H1 (cell line): ENCODE measurements at regions not wholly inside any gene's neighbourhood (a gene's known extent, or its start where the extent isn't known, plus 50 kb on each side); places are given as distances from the start of the nearest gene placed in this dataset.
A peak's percentile ranks its signal among the peaks of the same experiment; 100 is the strongest.

ENCODE experiments used
- CTCF ChIA-PET: fragments of 300-600 bp; sonication (Branson Sonifier 250); formaldehyde crosslinking; loops from one replicate; lab custom pipeline; 2021; ENCODE audit not compliant: partially characterized antibody; lab: Charles Lee
- POLR2A ChIA-PET: fragments of 300-600 bp; sonication (Branson Sonifier 250); formaldehyde crosslinking; loops from one replicate; lab custom pipeline; 2021; ENCODE audit warnings: inconsistent platforms; ENCODE audit not compliant: partially characterized antibody; lab: Charles Lee
- DNase-seq, 2 experiments: peaks; one replicate each; pipeline versions ENCODE4 v3.0.0 to v3.0.0-alpha.2; 2010 to 2022; ENCODE audit warnings: low spot score in 2 of 2, low read depth in 1 of 2, mixed read lengths in 1 of 2
- FAIRE-seq: peaks from 2 replicates; lab custom pipeline; 2011; peaks lifted over from hg19 to GRCh38; lab: Jason Lieb, UNC
- H2AFZ ChIP-seq: 2 replicates; pipeline ENCODE4 v1.8.1; 2012; ENCODE audit warnings: low read length, inconsistent platforms
- H2AK5ac ChIP-seq: 2 replicates; pipeline ENCODE4 v1.6.1; 2013; ENCODE audit warnings: low read depth, low read length
- H2BK120ac ChIP-seq: replicated peaks from 2 replicates; pipeline ENCODE3; 2013; ENCODE audit warnings: low read depth, low read length, inconsistent platforms
- H2BK12ac ChIP-seq: 2 replicates; pipeline ENCODE4 v1.6.1; 2013; ENCODE audit warnings: low read depth, low read length
- H2BK15ac ChIP-seq: 2 replicates; pipeline ENCODE4 v1.6.1; 2013; ENCODE audit warnings: low read length
- H2BK20ac ChIP-seq: 2 replicates; pipeline ENCODE4 v1.6.1; 2013; ENCODE audit warnings: low read length
- H2BK5ac ChIP-seq: 2 replicates; pipeline ENCODE4 v1.6.1; 2013; ENCODE audit warnings: low read depth, low read length
- H3K14ac ChIP-seq: 2 replicates; pipeline ENCODE4 v1.6.1; 2013; ENCODE audit warnings: inconsistent platforms; ENCODE audit not compliant: insufficient read length
- H3K18ac ChIP-seq: 2 replicates; pipeline ENCODE4 v1.6.1; 2013; ENCODE audit warnings: low read length; ENCODE audit errors: extremely low read depth
- H3K23ac ChIP-seq: 2 replicates; pipeline ENCODE4 v1.6.1; 2013; ENCODE audit warnings: inconsistent platforms; ENCODE audit not compliant: insufficient read length
- H3K23me2 ChIP-seq: 2 replicates; pipeline ENCODE4 v1.6.1; 2013; ENCODE audit warnings: low read depth, low read length
- H3K27ac ChIP-seq: 2 replicates; pipeline ENCODE4 v1.6.1; 2011; ENCODE audit warnings: low read depth, low read length, inconsistent platforms
- H3K27me3 ChIP-seq, 4 experiments: replicated peaks in 1 of 4; 1 replicate in 1 of 4; 2 replicates in 3 of 4; pipeline versions ENCODE4 v1.6.1 to v1.8.1; 2011 to 2013; ENCODE audit warnings: low read length in 3 of 4, mild to moderate bottlenecking in 3 of 4, inconsistent platforms in 2 of 4, mixed read lengths in 2 of 4, moderate library complexity in 1 of 4; ENCODE audit not compliant: control insufficient read depth in 3 of 4, insufficient read depth in 3 of 4; ENCODE audit errors: extremely low read depth in 1 of 4
- H3K36me3 ChIP-seq, 4 experiments: 2 replicates each; pipeline versions ENCODE4 v1.6.1 to v1.8.1; 2011 to 2013; ENCODE audit warnings: mild to moderate bottlenecking in 4 of 4, low read length in 3 of 4, moderate library complexity in 2 of 4, control low read depth in 1 of 4, inconsistent platforms in 1 of 4; ENCODE audit not compliant: insufficient read depth in 4 of 4, control insufficient read depth in 2 of 4
- H3K4ac ChIP-seq: replicated peaks from 2 replicates; pipeline ENCODE3; 2013; ENCODE audit warnings: low read length, low read depth, mixed read lengths, inconsistent platforms; ENCODE audit not compliant: insufficient read length
- H3K4me1 ChIP-seq, 4 experiments: replicated peaks in 1 of 4; 1 replicate in 1 of 4; 2 replicates in 3 of 4; pipeline versions ENCODE4 v1.6.1 to v1.8.1; 2011 to 2013; ENCODE audit warnings: low read length in 3 of 4, inconsistent platforms in 2 of 4, mixed read lengths in 1 of 4; ENCODE audit not compliant: insufficient read depth in 4 of 4, control insufficient read depth in 3 of 4
- H3K4me2 ChIP-seq, 2 experiments: 2 replicates each; pipeline versions ENCODE4 v1.6.1 to v1.8.1; 2011 to 2013; ENCODE audit warnings: low read depth in 2 of 2, low read length in 2 of 2, control low read depth in 1 of 2, inconsistent platforms in 1 of 2, mild to moderate bottlenecking in 1 of 2; ENCODE audit not compliant: insufficient read depth in 1 of 2
- H3K4me3 ChIP-seq, 4 experiments: fragments of 200-600, 300-600 bp in 1 of 4; sonication (generic), shearing (Covaris generic), sonication (Bioruptor Twin) in 1 of 4; 2 replicates each; pipeline versions ENCODE4 v1.5.1 to v1.8.1; 2011 to 2016; ENCODE audit warnings: low read length in 4 of 4, low read depth in 3 of 4, control low read depth in 2 of 4, inconsistent platforms in 2 of 4, mild to moderate bottlenecking in 2 of 4, mixed read lengths in 1 of 4, moderate library complexity in 1 of 4; ENCODE audit not compliant: insufficient read depth in 2 of 4; ENCODE audit errors: extremely low read depth in 1 of 4
- H3K56ac ChIP-seq: replicated peaks from 2 replicates; pipeline ENCODE3; 2013; ENCODE audit warnings: low read depth, mild to moderate bottlenecking, mixed read lengths, low read length, inconsistent platforms; ENCODE audit not compliant: insufficient read length
- H3K79me1 ChIP-seq: 2 replicates; pipeline ENCODE4 v1.6.1; 2013; ENCODE audit warnings: low read depth, low read length, control low read depth
- H3K79me2 ChIP-seq, 2 experiments: 2 replicates each; pipeline versions ENCODE4 v1.6.1 to v1.8.1; 2012 to 2013; ENCODE audit warnings: low read length in 2 of 2, mild to moderate bottlenecking in 2 of 2, inconsistent platforms in 1 of 2; ENCODE audit not compliant: insufficient read depth in 2 of 2, control insufficient read depth in 1 of 2
- H3K9ac ChIP-seq, 4 experiments: replicated peaks in 1 of 4; 1 replicate in 1 of 4; 2 replicates in 3 of 4; pipeline versions ENCODE4 v1.6.1 to v1.8.1; 2011 to 2013; ENCODE audit warnings: low read depth in 3 of 4, low read length in 3 of 4, control low read depth in 2 of 4, mild to moderate bottlenecking in 2 of 4, moderate library complexity in 2 of 4, inconsistent platforms in 1 of 4; ENCODE audit errors: extremely low read depth in 1 of 4
- H3K9me3 ChIP-seq, 2 experiments: 2 replicates each; pipeline versions ENCODE4 v1.6.1 to v1.8.1; 2012 to 2013; ENCODE audit warnings: mild to moderate bottlenecking in 2 of 2, moderate library complexity in 2 of 2, control low read depth in 1 of 2, inconsistent platforms in 1 of 2, low read depth in 1 of 2, low read length in 1 of 2, mixed read lengths in 1 of 2; ENCODE audit not compliant: insufficient read depth in 2 of 2
- H4K20me1 ChIP-seq, 2 experiments: replicated peaks in 1 of 2; 2 replicates each; pipeline versions ENCODE3 to v1.8.1; 2011 to 2013; ENCODE audit warnings: inconsistent platforms in 2 of 2, low read length in 2 of 2, mild to moderate bottlenecking in 1 of 2; ENCODE audit not compliant: insufficient read depth in 2 of 2, control insufficient read depth in 1 of 2
- H4K5ac ChIP-seq: 2 replicates; pipeline ENCODE4 v1.6.1; 2013; ENCODE audit warnings: low read length, low read depth, mixed read lengths, inconsistent platforms; ENCODE audit not compliant: insufficient read length
- H4K8ac ChIP-seq: 2 replicates; pipeline ENCODE4 v1.8.0; 2013; ENCODE audit warnings: mild to moderate bottlenecking, moderate library complexity, low read length, inconsistent platforms; ENCODE audit not compliant: insufficient read depth; ENCODE audit errors: extremely low read depth
- H4K91ac ChIP-seq: replicated peaks from 2 replicates; pipeline ENCODE3; 2013; ENCODE audit warnings: low read length, mixed read lengths, inconsistent platforms; ENCODE audit not compliant: insufficient read length
- JUN ChIP-seq: IDR thresholded peaks from 2 replicates; pipeline ENCODE4 v1.6.1; 2011; ENCODE audit warnings: low read depth, mild to moderate bottlenecking, improper control_type of control experiment, low read length
- KDM4A ChIP-seq: IDR thresholded peaks from one replicate; pipeline ENCODE4 v1.7.1; 2012; ENCODE audit warnings: low read depth, mild to moderate bottlenecking, moderate library complexity, low read length, inconsistent platforms; ENCODE audit not compliant: severe bottlenecking
- RXRA ChIP-seq: IDR thresholded peaks from 2 replicates; pipeline ENCODE4 v1.6.1; 2011; ENCODE audit warnings: low read depth, mild to moderate bottlenecking, low read length, moderate library complexity; ENCODE audit not compliant: insufficient read depth
- SIX5 ChIP-seq: IDR thresholded peaks from 2 replicates; pipeline ENCODE4 v1.6.1; 2011; ENCODE audit warnings: mild to moderate bottlenecking, low read depth, low read length
- SUZ12 ChIP-seq: fragments of 200-600 bp; sonication (generic); IDR thresholded peaks from 2 replicates; pipeline ENCODE4 v1.6.1; 2012; ENCODE audit warnings: mild to moderate bottlenecking, inconsistent platforms, low read length, moderate library complexity, mixed read lengths
- WGBS, 2 experiments: shearing (Covaris generic) in 1 of 2; methylation state at CpG; one replicate each; pipeline versions ENCODE4 v1.1.6 to v1.1.7; 2013 to 2015; ENCODE audit warnings: low lambda C conversion rate in 2 of 2, mixed read lengths in 2 of 2, inconsistent platforms in 1 of 2, low coverage in 1 of 2, missing lambda C conversion rate in 1 of 2; ENCODE audit not compliant: insufficient replicate concordance in 2 of 2, insufficient coverage in 1 of 2, insufficient read length in 1 of 2; ENCODE audit errors: extremely low coverage in 1 of 2, missing lambda C conversion rate in 1 of 2; 5-methylcytosine and 5-hydroxymethylcytosine counted together

GRCh38 chr2:128791985-128792320, 473.3 kb upstream of the HS6ST1 start:
- H3K79me2 ChIP-seq = no peaks in the 10 kb centered on the region
- H3K9me3 ChIP-seq = no peaks in the 10 kb centered on the region
- 85% methylated on average over 7 of the region's 7 CpGs; no CpG with 5 or more reads in 1 of the 2 experiments for WGBS, 2 experiments
- H3K23me2 ChIP-seq = peaks cover 3% of the 10 kb centered on the region; the same call in 1 of the 2 replicates
- H3K14ac ChIP-seq = no peak overlapping the region
- no peak overlapping the region; the same call in 1 of the 2 replicates for H2BK15ac ChIP-seq
- TF ChIP-seq JUN (no peak), KDM4A (no peak), RXRA (no peak), SUZ12 (no peak), SIX5 (no peak)
- H4K5ac ChIP-seq = no peak overlapping the region
- H4K20me1 ChIP-seq = peaks cover 0 to 13% of the 10 kb centered on the region in 2 experiments
- no peaks in the 10 kb centered on the region for H3K79me1 ChIP-seq
- peak overlapping the region; percentile 61 for H4K91ac ChIP-seq
- H3K27ac ChIP-seq = no peak overlapping the region
- H4K8ac ChIP-seq = no peak overlapping the region
- no peak overlapping the region for H3K9ac ChIP-seq
- no peak overlapping the region for H2BK20ac ChIP-seq
- no peak overlapping the region for H2BK12ac ChIP-seq
- POLR2A ChIA-PET = no interaction called here
- H3K36me3 ChIP-seq = no peaks in the 10 kb centered on the region
- no peak overlapping the region for H2AK5ac ChIP-seq
- no peak overlapping the region for H3K18ac ChIP-seq
- CTCF ChIA-PET = no interaction called here
- no peak overlapping the region for H2BK120ac ChIP-seq
- peaks cover 0 to 4% (median 0%) of the 10 kb centered on the region in 4 experiments; a peak in 1 of 7 replicates for H3K27me3 ChIP-seq
- no peak overlapping the region for H3K23ac ChIP-seq
- DNase-seq (no peak), FAIRE-seq (no peak)
- no peak overlapping the region for H3K4ac ChIP-seq
- no peak overlapping the region for H3K4me2 ChIP-seq
- H3K56ac ChIP-seq = no peak overlapping the region
- H3K4me3 ChIP-seq = no peak overlapping the region
- peak overlapping the region; percentile 68; the same call in 1 of the 2 replicates for H2BK5ac ChIP-seq
- H3K4me1 ChIP-seq = peaks cover 0 to 5% (median 4%) of the 10 kb centered on the region in 4 experiments; a peak in 5 of 7 replicates
- no peak overlapping the region for H2AFZ ChIP-seq
